Activated CD4-positive, alpha-beta T cell treated with anti-CD3 and anti-CD28 coated beads, Interleukin-2, amount 10 ng/mL, durations not matched to agents 24 days and 14 days (primary cell): ENCODE measurements at regions not wholly inside any gene's neighbourhood (a gene's known extent, or its start where the extent isn't known, plus 50 kb on each side); places are given as distances from the start of the nearest gene placed in this dataset.
"Not testable (repeated sequence)": the region's sequence is repeated elsewhere in the genome, so short reads cannot be mapped to it uniquely, and the experiment has no call there.

Experiments used
- DNase-seq: peaks from one replicate; pipeline ENCODE4 v3.0.0; 2022
- H3K27ac Mint-ChIP-seq: one replicate; pipeline ENCODE4 v1.8.0; 2022; ENCODE audit warnings: mild to moderate bottlenecking, mixed read lengths
- H3K27me3 Mint-ChIP-seq: one replicate; pipeline ENCODE4 v1.8.0; 2022; ENCODE audit warnings: mixed read lengths
- H3K36me3 Mint-ChIP-seq: one replicate; pipeline ENCODE4 v1.8.0; 2022; ENCODE audit warnings: low read depth, mild to moderate bottlenecking, mixed read lengths
- H3K4me1 Mint-ChIP-seq: one replicate; pipeline ENCODE4 v1.8.0; 2021; ENCODE audit warnings: mixed read lengths
- H3K4me3 Mint-ChIP-seq: one replicate; pipeline ENCODE4 v1.8.0; 2022; ENCODE audit warnings: mild to moderate bottlenecking, moderate library complexity, mixed read lengths
- H3K9me3 Mint-ChIP-seq: one replicate; pipeline ENCODE4 v1.8.0; 2021; ENCODE audit warnings: mixed read lengths
- intact Hi-C: fragments of 100-400 bp; cut with micrococcal nuclease; formaldehyde crosslinking; loops from one replicate; pipeline ENCODE4 v1.15.1; 2023

DNA sequence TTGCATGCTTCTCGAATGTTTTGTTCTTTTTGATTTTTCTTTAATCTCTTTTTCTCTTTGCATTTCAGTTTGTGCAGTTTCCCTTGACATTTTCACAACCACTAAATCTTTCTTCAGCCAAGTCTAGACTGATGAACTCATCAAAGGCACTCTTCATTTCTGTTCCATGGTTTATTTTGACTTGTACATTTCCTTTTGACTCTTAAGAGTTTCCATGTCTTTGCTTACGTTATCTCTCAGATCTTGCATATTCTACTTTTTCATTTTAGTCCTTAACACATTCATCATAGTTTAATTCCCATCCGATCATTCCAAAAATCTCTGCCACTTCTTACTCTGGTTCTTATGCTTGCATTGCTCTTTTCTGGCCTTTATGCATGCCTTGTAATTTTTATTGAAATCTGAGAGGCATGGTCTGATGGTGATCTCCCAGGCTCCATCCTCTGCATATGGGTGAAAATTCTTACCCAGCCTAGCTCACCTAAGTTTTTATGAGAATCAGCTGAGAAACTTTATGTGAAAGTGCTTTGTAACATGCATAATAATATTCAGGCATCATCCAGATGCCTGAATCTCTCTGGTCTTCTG lies 202.8 kb upstream of the IGFBP3 start:
- DNase-seq, result no peak
- no peaks in the 10 kb centered on the region for H3K4me1 Mint-ChIP-seq
- no peak overlapping the region for H3K4me3 Mint-ChIP-seq
- intact Hi-C loops, result no loop called here
- H3K27me3 Mint-ChIP-seq, result no peaks in the 10 kb centered on the region
- H3K36me3 Mint-ChIP-seq, result no peaks in the 10 kb centered on the region
- H3K27ac Mint-ChIP-seq, result no peak overlapping the region
- no peaks in the 10 kb centered on the region for H3K9me3 Mint-ChIP-seq

DNA sequence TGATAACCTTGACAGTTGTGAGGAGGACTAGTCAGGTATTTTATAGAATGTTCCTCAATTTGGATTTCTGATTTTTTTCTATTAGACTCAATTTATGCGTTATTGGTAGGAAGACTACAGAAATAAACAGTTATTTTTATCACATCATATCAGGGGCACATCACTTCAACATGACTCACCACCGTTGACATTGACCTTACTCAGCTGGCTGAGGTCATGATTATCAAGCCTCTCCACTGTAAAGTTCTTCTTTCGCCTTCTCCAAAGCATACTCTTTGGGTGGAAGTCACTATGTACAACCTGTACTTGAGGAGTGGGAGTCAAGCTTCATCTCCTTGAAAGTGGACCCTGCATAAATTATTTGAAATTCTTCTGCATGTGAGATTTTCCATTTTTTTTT lies 194.3 kb upstream of the IGFBP3 start:
- intact Hi-C loops, result no loop called here
- Mint-ChIP-seq H3K27me3 (no peaks in the 10 kb centered on the region), H3K27ac (no peak overlapping the region), H3K4me1 (no peaks in the 10 kb centered on the region), H3K36me3 (no peaks in the 10 kb centered on the region), H3K4me3 (no peak overlapping the region), H3K9me3 (no peaks in the 10 kb centered on the region)
- DNase-seq, result no peak

DNA sequence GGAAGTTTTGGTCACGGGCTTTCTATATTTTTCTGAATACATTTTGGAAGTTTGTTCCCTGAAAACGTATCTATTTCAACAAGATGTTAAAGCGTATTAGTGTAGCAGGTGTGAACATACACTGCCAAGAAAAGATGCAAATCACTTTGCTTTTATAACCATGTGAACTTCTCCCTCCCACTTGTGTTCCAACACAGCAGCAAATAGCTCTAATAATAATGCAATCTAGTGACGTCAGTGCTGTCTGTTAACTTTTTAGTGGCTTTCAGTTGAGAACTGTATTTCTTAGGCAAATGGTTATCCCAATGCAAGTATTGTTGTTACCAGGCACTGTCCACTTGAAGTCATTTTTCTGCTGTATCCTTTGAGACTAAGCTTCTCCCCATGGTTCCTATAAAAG lies 188.4 kb upstream of the IGFBP3 start:
- Mint-ChIP-seq H3K4me1 (no peaks in the 10 kb centered on the region), H3K9me3 (no peaks in the 10 kb centered on the region), H3K4me3 (no peak overlapping the region), H3K36me3 (no peaks in the 10 kb centered on the region), H3K27ac (no peak overlapping the region), H3K27me3 (no peaks in the 10 kb centered on the region)
- intact Hi-C loops, result no loop called here
- no peak for DNase-seq

DNA sequence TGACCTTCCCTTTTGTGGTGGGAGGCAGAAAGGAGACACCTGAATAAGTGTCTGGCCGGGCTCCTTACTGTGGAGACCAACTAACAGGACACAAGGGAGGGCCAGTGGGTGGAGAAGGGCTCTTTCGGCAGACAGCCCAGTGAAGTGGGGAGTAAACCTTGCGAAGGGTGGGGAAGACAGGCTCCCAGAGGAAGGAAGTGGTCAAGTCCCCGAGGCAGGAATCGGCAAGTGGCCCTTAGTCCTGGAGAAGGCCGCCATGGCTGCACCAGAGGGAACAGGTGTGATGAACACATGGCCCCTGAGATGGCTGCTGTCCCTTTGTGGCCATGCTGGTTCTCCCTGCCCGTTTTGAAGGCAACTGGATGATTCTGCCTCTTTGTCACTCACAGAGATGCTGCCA lies 187.2 kb upstream of the IGFBP3 start:
- Mint-ChIP-seq H3K27ac (no peak overlapping the region), H3K4me1 (no peaks in the 10 kb centered on the region), H3K36me3 (no peaks in the 10 kb centered on the region), H3K4me3 (no peak overlapping the region), H3K9me3 (no peaks in the 10 kb centered on the region), H3K27me3 (no peaks in the 10 kb centered on the region)
- intact Hi-C loops, result no loop called here
- DNase-seq, result no peak

DNA sequence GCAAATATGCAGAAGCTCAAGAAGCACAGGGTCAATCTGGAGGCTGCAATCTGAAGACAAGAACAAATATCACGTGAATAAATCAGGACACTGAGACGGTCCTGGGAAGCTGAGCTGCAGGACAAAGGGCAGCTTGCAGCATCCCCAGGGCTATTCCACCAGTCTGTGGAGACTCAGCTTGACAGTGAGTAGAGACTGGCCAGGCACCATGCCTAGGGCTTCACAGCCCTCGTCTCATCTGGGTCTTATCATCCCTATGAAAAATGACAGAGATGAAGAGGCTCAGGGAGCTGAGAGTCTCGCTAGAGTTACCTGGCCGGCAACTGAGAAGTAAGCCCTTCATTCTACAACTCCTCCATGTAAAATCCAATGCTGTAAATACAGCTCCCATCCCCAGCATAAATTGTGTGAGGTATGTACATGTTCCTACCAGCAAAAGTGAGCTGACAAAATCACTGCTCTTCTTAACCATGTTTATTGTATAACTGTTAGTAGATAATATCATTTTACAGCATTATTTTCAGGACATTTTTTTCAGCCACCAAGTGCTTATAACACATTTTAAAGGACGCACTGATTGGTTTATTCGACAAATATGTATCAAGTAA lies 186.6 kb upstream of the IGFBP3 start:
- Mint-ChIP-seq H3K36me3 (no peaks in the 10 kb centered on the region), H3K4me1 (no peaks in the 10 kb centered on the region), H3K9me3 (no peaks in the 10 kb centered on the region), H3K27ac (no peak overlapping the region), H3K4me3 (no peak overlapping the region), H3K27me3 (no peaks in the 10 kb centered on the region)
- DNase-seq, result no peak
- intact Hi-C loops, result no loop called here

DNA sequence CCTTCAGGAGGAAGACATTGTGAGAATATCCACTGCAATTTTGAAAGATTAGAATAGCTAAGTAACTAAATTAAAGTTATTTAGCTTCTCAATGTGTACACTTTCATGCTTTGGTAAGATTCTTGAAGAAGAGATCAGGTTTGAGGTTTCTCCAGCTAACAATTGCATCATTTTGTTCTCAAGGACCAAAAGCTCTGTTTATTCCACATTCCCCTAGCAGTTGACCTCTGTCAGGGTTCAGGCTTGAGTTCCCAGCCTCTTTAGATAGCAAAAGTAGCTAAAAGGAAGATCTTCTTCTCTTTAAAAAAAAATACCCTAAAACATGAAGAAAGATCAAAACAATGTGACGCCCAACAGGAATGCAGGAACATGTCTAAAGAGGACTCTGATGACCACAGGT lies 179.4 kb upstream of the IGFBP3 start:
- Mint-ChIP-seq H3K9me3 (no peaks in the 10 kb centered on the region), H3K4me1 (no peaks in the 10 kb centered on the region), H3K4me3 (no peak overlapping the region), H3K27me3 (no peaks in the 10 kb centered on the region), H3K27ac (no peak overlapping the region), H3K36me3 (no peaks in the 10 kb centered on the region)
- DNase-seq, result no peak
- intact Hi-C loops, result no loop called here

DNA sequence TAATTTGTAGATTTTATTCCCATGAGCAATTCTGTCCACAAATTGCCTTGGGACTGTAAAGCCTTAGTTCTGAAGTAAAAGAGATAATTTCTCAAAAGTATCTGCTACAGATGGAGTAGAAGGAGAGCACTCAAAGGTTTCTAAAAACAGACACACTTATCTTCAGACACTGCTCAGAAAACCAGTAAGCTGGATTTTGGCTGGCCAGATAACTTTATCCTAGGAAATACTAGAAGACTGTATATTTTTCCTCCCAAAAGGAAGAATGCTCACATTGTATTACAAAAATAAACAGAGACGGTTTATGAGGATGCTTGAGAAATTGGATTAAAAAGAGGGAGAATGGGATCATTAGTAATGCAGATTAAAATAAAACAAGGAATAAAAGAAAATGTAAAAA lies 178.0 kb upstream of the IGFBP3 start:
- H3K4me3 Mint-ChIP-seq, result no peak overlapping the region
- H3K4me1 Mint-ChIP-seq, result no peaks in the 10 kb centered on the region
- H3K36me3 Mint-ChIP-seq, result no peaks in the 10 kb centered on the region
- H3K27me3 Mint-ChIP-seq, result no peaks in the 10 kb centered on the region
- no peaks in the 10 kb centered on the region for H3K9me3 Mint-ChIP-seq
- no peak overlapping the region for H3K27ac Mint-ChIP-seq
- intact Hi-C loops, result no loop called here
- no peak for DNase-seq

DNA sequence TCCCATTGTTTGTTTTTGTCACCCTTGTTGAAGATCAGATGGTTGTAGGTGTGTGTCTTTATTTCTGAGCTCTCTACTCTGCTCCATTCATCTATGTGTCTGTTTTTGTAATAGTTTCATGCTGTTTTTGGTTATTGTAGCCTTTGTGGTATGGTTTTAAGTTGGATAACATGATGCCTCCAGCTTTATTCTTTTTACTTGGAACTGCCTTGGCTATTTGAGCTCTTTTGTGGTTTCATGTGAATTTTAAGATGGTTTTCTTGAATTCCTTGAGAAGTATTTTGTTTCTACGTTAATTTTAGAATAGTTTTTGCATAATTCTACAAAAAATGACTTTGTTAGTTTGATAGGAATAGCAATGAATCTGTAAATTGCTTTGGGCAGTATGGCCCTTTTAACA lies 170.0 kb upstream of the IGFBP3 start:
- no peaks in the 10 kb centered on the region for H3K27me3 Mint-ChIP-seq
- no peak overlapping the region for H3K4me3 Mint-ChIP-seq
- H3K4me1 Mint-ChIP-seq, result no peaks in the 10 kb centered on the region
- intact Hi-C loops, result no loop called here
- H3K36me3 Mint-ChIP-seq, result no peaks in the 10 kb centered on the region
- no peak for DNase-seq
- H3K9me3 Mint-ChIP-seq, result peaks cover 11% of the 10 kb centered on the region
- no peak overlapping the region for H3K27ac Mint-ChIP-seq

DNA sequence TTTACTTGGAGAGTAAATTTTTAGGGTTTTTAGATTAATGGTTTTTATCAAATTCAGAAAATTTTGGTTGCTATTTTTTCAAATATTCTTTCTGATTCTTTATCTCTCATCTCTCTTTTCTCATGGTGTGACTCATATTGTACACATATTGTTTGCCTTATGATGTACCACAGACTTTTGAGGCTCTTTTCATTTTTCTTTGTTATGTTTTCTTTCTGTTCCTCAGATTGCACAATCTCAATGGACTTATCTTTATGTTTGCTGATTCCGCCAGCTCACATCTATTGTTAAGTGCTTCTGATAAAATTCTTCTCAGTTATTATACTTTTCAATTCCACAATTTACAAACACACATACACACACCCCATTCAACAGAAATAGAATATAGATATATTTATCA lies 168.2 kb upstream of the IGFBP3 start:
- DNase-seq, result no peak
- H3K27me3 Mint-ChIP-seq, result no peaks in the 10 kb centered on the region
- intact Hi-C loops, result no loop called here
- H3K27ac Mint-ChIP-seq, result no peak overlapping the region
- H3K9me3 Mint-ChIP-seq, result peaks cover 11% of the 10 kb centered on the region
- no peak overlapping the region for H3K4me3 Mint-ChIP-seq
- no peaks in the 10 kb centered on the region for H3K4me1 Mint-ChIP-seq
- no peaks in the 10 kb centered on the region for H3K36me3 Mint-ChIP-seq

DNA sequence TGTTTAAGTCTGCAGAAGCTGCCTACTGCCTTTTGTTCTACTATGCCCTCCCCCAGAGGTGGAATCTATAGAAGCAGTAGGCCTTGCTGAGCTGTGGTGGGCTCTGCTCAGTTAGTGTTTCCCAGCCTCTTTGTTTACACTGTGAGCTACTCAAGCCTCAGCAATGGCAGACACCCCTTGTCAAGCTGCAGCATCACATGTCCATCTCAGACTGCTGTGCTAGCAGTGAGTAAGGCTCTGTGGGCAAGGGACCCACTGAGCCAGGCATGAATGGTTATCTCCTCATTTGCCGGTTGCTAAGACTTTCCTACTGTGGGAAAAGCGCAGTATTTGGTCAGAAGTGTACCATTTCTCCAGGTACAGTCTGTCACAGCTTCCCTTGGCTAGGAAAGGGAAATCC lies 167.4 kb upstream of the IGFBP3 start:
- H3K27ac Mint-ChIP-seq, H3K4me1 Mint-ChIP-seq, H3K36me3 Mint-ChIP-seq, DNase-seq, intact Hi-C loops, H3K27me3 Mint-ChIP-seq, H3K4me3 Mint-ChIP-seq: not testable (repeated sequence)
- peaks cover 11% of the 10 kb centered on the region for H3K9me3 Mint-ChIP-seq

DNA sequence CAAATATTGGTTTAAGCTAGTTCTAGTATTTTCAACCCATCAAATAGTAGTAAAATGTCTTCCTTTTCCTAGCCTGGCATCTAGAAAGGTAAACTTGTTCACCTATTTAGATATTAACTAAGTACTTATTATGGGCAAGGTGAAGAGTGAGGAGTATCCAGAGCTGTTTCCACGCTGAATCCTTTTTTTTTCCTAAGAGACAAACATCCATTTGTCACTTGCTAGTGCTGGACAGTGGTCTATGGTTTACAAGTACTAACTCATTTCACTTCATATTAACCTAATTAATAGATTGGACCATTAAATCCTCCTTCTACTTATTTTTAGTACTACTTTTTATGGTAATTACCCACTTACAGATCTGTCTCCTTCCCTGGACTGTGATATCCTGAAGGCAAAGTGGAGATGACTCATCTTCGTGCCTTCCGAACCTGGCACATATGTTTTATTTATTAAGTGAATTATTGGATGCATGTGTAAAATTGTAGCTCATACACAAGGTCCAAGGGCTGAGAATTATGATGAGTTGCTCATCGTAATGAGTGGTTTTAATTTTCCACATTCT lies 159.6 kb upstream of the IGFBP3 start:
- intact Hi-C loops, result no loop called here
- Mint-ChIP-seq H3K27ac (no peak overlapping the region), H3K9me3 (no peaks in the 10 kb centered on the region), H3K36me3 (no peaks in the 10 kb centered on the region), H3K4me3 (no peak overlapping the region), H3K4me1 (no peaks in the 10 kb centered on the region), H3K27me3 (no peaks in the 10 kb centered on the region)
- DNase-seq, result no peak

DNA sequence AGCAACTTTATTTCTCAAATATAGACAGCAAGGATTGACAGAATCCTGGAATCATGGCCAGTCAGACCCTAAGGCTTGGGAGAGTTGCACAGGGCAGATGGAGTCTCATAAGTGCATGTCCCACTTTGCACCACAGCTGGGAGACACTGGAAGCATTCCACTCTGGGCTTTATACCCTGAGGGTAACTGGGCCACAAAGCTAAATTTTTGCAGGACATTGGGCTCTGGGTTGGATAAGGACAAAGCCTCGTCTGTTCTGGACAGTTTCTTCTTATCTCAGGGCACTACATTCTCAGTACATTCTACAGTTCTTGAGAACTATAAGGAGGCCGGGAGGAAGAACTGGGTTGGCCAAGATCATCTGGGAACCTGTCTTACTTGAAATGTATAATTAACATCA lies 158.3 kb upstream of the IGFBP3 start:
- no peak for DNase-seq
- H3K27me3 Mint-ChIP-seq, result no peaks in the 10 kb centered on the region
- no peak overlapping the region for H3K27ac Mint-ChIP-seq
- H3K4me1 Mint-ChIP-seq, result no peaks in the 10 kb centered on the region
- intact Hi-C loops, result no loop called here
- H3K4me3 Mint-ChIP-seq, result no peak overlapping the region
- H3K9me3 Mint-ChIP-seq, result no peaks in the 10 kb centered on the region
- H3K36me3 Mint-ChIP-seq, result no peaks in the 10 kb centered on the region

DNA sequence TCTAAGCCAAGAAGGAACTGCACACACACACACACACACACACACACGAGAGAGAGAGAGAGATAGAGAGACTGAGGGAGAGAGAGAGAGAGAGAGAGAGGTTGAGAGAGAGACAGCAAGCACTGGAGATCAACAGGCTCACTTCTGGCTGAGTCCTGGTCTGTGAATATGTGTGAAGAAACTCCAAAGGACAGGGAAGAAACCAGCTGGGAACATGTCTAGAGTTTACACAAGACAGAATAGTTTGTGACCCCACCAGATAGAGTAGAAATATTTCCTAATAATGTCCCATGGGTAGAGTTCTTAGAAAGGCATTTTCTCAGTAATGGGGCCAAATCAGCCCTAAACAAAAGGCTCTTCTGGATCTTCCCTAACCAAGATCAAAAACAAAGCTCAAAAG lies 155.5 kb upstream of the IGFBP3 start:
- no peaks in the 10 kb centered on the region for H3K4me1 Mint-ChIP-seq
- H3K9me3 Mint-ChIP-seq, result no peaks in the 10 kb centered on the region
- no peaks in the 10 kb centered on the region for H3K36me3 Mint-ChIP-seq
- no peak overlapping the region for H3K27ac Mint-ChIP-seq
- no peak overlapping the region for H3K4me3 Mint-ChIP-seq
- no peaks in the 10 kb centered on the region for H3K27me3 Mint-ChIP-seq
- DNase-seq, result no peak
- intact Hi-C loops, result no loop called here

DNA sequence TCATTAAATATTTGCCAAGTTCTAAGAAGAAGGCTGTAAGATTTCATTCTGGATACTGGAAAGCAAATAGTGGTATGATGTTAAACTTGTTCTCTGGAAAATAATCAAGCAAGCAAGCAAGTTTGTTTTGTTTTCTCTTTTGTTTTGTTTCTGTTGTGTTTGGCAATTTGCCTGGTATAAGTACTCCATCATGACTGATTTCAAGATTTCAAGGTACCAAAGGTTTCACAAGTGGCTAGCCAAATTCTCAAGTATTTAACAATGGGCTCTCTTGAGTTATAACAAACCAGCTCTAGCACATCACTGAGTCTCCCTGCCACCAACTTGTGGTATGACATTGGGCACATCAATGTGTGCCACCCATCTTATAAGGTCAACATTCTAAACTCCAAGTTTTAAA lies 151.7 kb upstream of the IGFBP3 start:
- Mint-ChIP-seq H3K9me3 (no peaks in the 10 kb centered on the region), H3K27ac (no peak overlapping the region), H3K4me1 (no peaks in the 10 kb centered on the region), H3K4me3 (no peak overlapping the region), H3K36me3 (no peaks in the 10 kb centered on the region), H3K27me3 (no peaks in the 10 kb centered on the region)
- no peak for DNase-seq
- intact Hi-C loops, result no loop called here

DNA sequence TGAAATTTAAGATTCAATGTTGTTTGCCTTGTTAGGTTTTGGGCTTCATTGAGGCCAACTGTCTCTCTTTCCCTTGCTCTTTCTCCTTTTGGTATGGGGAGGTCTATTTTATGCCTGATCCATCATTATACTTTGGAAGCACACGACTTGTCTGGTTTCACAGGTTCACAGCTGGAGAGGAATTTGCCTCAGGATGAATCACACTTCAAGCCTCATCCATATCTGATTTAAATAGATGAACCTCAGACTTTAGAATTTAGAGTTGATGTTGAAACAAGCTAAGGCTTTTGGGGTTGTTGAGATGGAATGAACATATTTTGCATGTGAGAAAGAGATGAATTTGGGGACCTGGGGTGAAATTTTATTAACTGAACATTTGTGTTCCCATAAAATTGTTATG lies 150.5 kb upstream of the IGFBP3 start:
- DNase-seq, result no peak
- Mint-ChIP-seq H3K36me3 (no peaks in the 10 kb centered on the region), H3K4me3 (no peak overlapping the region), H3K27me3 (no peaks in the 10 kb centered on the region), H3K9me3 (no peaks in the 10 kb centered on the region), H3K27ac (no peak overlapping the region), H3K4me1 (no peaks in the 10 kb centered on the region)
- intact Hi-C loops, result no loop called here
